NCI-H446 (cell line): ENCODE measurements at regions not wholly inside any gene's neighbourhood (a gene's known extent, or its start where the extent isn't known, plus 50 kb on each side); places are given as distances from the start of the nearest gene placed in this dataset.

Experiments used
- DNase-seq, 2 experiments: peaks; one replicate each; lab custom pipeline; 2025; lab: John Stamatoyannopoulos, UW

DNA sequence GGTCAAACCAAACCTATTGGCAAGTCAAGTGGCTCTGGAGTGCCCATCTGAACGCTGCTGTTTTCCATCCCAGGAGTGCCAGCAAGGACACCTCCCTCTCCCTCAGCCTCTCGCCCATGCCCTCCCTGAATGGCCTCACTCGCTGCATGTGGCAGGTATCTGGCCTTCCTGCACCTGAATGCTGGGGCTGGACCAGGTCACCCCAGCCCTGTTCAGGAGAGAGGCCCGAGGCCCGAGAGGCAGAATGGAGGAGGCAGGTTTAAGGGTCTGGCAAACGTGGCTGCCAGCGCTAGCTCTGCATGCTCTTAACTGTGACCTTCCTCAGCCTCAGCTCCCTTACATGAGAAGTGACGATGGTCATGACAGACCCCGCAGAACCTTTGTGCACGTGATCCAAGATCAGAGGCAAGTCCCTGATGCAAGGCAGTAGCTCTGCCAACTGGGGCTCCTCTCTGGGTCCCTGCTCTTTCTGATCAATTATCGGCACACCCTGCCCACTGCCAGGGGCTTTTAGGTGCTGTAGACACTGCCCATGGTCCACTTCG lies 295.7 kb upstream of the ZMIZ1 start:
- DNase-seq: no peak

DNA sequence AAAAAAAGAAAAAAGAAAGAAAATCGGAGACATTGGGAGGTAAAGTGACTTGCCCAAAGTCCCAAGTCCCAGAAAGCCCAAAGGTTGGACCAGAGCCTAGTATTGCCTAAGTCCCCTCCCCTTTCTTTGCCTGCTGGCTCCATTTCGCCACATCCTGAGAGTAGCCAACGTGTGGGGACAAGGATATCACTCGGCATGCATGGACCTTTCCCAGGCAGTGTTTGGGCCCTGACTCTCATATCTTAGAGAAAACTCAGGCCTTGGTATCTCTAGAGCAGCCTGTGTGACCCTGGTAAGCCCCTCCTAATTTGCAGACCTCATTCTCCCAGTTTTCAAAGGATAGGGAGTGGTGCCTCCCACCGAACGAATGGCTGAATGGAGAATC lies 294.2 kb upstream of the ZMIZ1 start:
- DNase-seq: peak in 1 of 2 experiments; percentile 6

DNA sequence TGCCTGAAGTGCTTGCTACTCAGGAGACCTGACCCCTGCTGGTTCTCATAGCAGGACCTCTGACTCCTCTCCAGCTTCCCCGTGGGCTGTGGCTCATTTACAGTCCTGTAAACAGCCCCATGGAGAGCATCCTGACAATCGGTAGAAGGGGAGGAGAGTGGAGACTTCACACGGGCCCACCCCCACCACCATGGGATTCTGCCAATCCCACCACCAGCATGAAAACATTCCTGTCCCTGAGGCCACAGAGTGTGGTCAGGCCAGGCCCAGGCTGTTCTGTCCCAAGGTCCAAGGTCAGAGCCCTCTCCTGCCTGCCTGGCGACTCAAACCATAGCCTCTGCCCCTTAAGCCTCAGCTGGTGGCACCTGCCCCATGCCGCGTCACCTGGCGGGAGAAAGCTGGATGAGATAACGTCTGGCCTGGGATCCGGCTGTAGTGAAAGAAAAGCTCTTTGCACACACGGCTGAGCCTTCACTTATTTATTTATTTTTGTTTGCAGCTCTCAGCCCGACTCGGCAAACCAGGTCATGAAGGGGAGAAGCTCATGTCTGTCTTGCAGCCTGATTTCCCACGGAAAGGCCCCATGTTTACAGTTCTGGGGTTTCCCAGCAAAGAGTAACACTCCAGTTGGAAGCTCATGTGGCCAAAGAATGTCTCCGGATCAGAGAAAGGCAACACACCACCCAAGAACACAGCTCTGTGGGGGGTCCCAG lies 293.6 kb upstream of the ZMIZ1 start:
- DNase-seq: no peak

GRCh38 chr10:78775891-78776290 lies 292.9 kb upstream of the ZMIZ1 start:
- DNase-seq: no peak

- no peak for DNase-seq
Observed at GRCh38 chr10:78776756-78777155, 292.0 kb upstream of the ZMIZ1 start.

DNA sequence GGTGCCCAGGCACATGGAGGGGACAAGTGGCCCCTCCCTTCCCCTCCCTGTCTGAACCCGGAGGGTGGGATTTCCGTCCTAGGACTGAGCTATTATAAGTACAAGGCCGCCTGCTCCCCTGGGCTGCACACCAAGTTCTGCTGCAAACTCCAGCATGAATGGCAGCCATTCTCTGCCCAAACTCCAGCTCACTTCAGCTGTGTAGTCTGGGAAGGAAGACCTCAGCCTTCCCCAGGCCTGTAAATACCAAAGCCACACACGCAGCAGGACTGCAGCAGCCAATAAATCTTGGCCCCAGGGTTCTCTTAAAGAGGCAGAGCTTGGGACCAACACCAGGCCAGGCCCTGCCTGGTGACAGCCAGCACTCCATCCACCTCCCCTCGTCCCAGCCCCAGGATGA lies 291.3 kb upstream of the ZMIZ1 start:
- peak in 1 of 2 experiments; percentile 6 for DNase-seq

DNA sequence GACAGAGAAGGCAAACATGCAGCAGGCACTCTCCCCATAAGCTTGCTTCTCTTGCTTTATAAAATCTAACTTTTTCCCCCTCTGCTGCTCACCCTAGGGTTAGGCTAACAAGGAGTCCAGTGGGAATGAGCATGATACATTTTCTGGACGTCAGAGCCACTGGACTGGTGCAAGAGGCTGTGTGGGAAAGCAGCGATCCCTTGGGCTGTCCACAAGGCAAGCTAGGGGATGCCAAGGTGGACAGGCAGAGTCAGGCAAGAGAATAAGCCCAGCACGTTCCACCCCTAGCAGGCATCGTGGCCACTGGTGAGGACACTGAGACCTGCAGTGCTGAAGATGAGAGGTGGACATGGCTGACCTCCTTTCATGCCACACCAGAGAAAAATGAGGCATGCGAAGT lies 290.9 kb upstream of the ZMIZ1 start:
- DNase-seq: no peak

- no peak for DNase-seq
Observed at GRCh38 chr10:78778444-78779338, 290.1 kb upstream of the ZMIZ1 start.

- DNase-seq: no peak
Observed at GRCh38 chr10:78779339-78779955, 289.3 kb upstream of the ZMIZ1 start.

- DNase-seq: no peak
Observed at GRCh38 chr10:78780551-78780961, 288.2 kb upstream of the ZMIZ1 start.

DNA sequence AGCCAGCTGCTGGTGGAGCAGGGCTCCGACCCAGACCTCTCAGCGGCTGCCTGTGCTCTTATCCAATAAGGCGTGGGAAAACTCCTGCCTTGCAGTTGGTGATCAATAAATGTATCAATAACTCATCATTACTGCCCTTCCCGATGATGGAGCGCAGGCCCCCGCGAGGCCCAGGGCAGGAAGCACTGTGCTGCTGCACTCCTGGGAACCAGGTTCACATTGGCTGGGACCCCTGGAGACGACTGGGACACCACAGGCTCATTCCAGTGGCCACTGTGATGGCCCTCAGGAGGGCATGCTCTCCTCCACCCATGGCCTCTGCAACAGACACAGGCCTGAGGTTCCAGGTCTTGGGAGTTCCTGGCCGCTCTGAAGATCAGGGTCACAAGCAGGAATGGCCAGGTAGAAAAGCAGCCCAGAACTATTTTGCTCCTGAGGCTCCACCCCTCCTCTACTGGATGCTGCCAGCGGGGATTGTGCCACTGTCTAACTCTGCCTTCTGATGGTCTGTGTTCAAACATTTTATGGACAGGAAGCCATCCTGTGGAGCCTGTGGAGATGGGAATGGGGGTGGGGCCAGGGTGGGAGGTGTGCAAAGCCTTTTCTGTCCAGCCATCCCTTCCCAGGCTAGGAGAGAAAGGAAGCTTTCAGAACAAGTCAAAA lies 287.4 kb upstream of the ZMIZ1 start:
- no peak for DNase-seq

DNA sequence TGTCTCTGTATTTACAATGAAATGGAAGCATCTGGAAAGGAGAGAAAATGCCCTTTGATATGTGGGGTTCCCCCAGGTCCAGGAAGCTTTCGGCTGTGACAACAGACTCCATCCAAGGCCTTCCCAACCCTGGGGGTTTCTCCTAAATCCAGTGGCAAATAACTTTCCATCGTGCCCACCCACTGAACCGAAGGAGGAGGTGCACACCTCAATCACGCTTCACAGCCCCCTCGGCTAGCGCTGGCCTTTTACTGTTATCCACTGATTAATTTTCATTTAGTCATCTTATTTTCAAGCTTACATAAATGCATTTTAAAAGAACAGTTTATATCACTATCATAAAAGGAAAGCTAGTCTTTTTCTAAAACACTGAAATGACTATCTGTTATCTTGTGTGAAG lies 286.8 kb upstream of the ZMIZ1 start:
- DNase-seq: no peak

DNA sequence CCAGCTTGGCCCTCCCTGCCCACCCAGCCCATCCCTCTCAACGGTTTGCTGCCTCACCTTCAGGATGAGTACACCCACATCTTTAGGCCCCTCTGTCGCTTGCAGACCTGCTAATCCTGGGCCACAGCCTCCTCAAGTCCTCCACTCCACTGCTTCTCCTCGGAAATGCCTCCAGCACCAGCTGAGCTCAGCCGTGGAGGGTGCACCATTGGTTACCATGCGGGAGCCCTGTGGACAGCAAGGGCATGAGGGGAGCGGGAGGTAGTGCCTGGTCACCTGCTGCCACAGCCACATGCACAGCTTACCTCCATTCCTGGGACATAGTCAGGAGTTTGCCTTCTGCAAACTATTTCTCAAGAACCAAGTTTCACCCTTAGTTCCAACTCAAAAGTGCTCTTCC lies 286.3 kb upstream of the ZMIZ1 start:
- DNase-seq: no peak

DNA sequence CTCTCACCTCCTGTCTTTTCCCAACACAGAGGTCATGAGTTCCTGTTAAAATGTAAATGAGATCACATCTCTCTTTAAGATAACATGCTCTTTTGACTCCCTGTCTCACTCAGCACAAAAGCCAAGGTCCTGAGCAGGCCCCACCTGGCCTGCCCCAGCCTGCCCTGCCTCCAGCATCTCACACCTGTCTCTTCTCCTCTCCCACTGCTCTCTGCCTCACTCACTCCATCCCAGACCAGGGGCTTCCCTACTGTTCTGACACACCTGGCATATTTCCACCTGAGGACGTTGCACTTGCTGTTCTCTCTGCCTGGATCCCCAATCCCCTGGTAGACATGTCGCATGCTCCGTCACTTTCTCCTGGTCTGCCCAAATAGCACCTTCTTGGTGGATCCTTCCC lies 285.0 kb upstream of the ZMIZ1 start:
- DNase-seq: no peak

DNA sequence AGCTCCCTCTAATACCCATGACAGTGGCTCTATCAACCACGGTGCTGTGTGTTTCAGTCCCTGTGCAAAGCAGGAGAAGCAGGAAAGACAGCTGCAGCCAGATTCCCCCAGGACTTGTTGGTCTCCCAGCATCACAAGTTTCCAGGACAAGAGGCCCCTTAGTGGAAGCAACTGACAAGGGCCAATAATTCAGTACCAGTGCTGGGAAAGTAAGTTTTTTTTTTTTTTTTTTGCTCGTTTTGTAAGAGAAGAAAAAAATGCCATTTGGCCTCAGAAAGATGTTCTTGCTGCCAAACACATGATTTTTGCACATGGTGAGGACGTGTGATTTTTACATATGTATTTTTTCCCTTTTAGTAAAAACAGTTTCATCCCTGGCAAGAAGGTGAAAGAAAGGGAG lies 284.2 kb upstream of the ZMIZ1 start:
- DNase-seq: peak in 1 of 2 experiments; percentile 20

DNA sequence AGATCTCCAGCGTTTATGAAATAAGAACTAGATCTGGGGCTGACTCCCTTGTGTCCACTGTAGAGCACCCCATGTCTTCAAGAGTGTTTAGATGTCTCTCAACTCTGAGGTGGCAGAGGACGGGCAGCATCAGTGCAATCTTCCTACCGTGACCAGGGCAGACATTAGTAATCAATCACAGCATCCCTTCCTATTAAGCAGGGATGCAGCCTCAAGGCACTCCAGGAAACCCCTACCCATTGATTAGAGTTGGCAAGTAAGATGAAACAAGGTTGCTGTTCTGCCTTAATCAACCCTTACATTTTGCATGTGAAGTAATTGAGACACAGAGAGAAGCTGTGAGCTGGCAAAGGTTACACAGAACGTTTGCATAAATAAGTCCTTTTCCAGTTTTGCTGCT lies 283.7 kb upstream of the ZMIZ1 start:
- no peak for DNase-seq

- DNase-seq: no peak
Observed at GRCh38 chr10:78785991-78786390, 282.8 kb upstream of the ZMIZ1 start.

DNA sequence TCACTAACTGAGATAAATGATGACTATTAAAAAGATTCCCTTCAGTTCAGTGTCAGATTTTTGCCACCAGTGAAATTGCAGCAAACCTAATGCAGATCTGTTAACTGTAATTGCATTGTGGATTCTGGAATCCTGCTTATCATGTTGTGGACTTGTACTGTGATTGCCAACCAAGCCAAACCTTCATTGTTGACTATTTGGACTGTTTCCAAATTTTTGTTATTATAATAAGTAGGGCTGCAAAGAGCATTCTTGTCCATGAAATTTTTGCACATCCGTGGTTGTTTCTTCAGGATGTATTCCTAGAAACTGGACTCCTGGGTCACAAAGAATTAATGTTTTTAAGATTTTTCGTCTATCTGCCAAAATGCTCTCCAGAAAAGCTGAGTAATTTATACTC lies 281.6 kb upstream of the ZMIZ1 start:
- no peak for DNase-seq

DNA sequence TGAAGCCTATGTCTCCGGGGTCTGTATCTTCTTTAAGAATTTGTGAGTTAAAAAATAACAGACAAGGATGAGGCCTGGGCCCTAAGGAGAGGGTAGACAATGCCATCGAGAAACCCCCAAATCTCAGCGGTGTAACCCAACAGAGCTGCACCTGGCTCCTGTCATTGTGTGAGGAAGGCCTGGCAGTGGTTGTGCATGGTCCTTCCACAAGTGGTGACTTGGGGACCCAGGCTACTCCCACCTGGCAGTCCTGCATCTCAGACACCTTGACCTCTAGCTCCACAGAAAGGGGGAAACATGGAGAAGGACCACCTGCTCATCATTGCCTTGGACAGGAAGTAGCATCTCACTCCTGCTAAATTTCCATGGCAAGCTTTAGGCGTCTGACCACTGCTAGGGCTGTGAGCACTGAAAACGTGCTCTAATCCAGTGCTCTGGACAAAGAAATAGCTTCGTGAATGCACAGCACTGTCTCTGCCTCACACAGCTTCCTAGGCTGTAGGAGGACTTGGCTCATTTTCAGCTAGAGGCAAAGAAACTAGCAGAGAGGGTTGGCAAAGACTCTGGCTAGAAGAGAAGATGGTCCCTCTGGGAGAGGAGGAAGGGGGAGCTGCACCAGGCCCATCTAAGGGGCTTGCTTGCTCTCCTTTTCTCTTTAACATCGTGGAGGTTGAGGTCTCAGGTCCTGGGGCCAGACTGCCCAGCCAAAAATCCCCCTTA lies 273.9 kb upstream of the ZMIZ1 start:
- peak in 1 of 2 experiments; percentile 54 for DNase-seq

GRCh38 chr10:78798976-78799730 lies 269.6 kb upstream of the ZMIZ1 start:
- DNase-seq: no peak

GRCh38 chr10:78800006-78800405 lies 268.8 kb upstream of the ZMIZ1 start:
- DNase-seq: no peak
